Astrocyte (in vitro differentiated cells and primary cell): ENCODE measurements at regions not wholly inside any gene's neighbourhood (a gene's known extent, or its start where the extent isn't known, plus 50 kb on each side); places are given as distances from the start of the nearest gene placed in this dataset.

Experiments used
- CTCF ChIP-seq: IDR thresholded peaks from 2 replicates; pipeline ENCODE4 v1.5.1; 2011; ENCODE audit warnings: low read depth, mild to moderate bottlenecking, inconsistent platforms, low read length, moderate library complexity; ENCODE audit not compliant: insufficient read depth
- EZH2 ChIP-seq: IDR thresholded peaks from 2 replicates; pipeline ENCODE4 v1.6.1; 2012; ENCODE audit warnings: mild to moderate bottlenecking, low read length, inconsistent platforms; ENCODE audit not compliant: insufficient read depth

DNA sequence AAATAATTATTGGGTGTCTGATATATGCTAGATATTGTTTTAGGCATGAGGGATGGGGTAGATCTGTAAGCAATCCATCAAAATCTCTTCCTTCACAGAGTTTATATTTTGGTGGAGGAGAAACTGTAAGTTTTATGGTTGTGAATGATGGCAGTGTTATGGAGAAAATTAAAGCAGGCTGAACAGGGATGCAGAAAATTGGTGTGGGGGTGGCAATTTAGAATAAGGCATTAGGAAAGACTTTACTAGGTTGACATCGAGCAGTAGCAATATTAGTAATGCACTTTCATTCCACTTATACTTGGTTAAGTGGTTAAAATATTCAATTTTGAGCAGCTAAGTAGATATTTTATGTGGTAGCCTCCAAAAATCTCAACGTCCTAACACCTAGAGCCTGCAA, 261.1 kb upstream of the SNX7 start:
- TF ChIP-seq CTCF (no peak), EZH2 (no peak)
